Caki2 (cell line): ENCODE measurements at regions not wholly inside any gene's neighbourhood (a gene's known extent, or its start where the extent isn't known, plus 50 kb on each side); places are given as distances from the start of the nearest gene placed in this dataset.
"Not testable (repeated sequence)": the region's sequence is repeated elsewhere in the genome, so short reads cannot be mapped to it uniquely, and the experiment has no call there.

Source experiments
- DNase-seq: peaks from one replicate; pipeline ENCODE4 v3.0.0-alpha.2; 2015; ENCODE audit warnings: low read depth
- in situ Hi-C: cut with HindIII; loops from 2 replicates; pipeline ENCODE4 v1.10.0; 2016; ENCODE audit warnings: low sequenced_read_pairs, low pct_unique_long_range_greater_than_20kb, mixed read lengths

- DNase-seq, result no peak
- in situ Hi-C loops, result no loop called here
These were observed 115.0 kb downstream of the ADAM29 start for GRCh38 chr4:175033162-175033561.

GRCh38 chr4:175034007-175034406 lies 115.8 kb downstream of the ADAM29 start:
- in situ Hi-C loops, result no loop called here
- DNase-seq, result no peak

DNA sequence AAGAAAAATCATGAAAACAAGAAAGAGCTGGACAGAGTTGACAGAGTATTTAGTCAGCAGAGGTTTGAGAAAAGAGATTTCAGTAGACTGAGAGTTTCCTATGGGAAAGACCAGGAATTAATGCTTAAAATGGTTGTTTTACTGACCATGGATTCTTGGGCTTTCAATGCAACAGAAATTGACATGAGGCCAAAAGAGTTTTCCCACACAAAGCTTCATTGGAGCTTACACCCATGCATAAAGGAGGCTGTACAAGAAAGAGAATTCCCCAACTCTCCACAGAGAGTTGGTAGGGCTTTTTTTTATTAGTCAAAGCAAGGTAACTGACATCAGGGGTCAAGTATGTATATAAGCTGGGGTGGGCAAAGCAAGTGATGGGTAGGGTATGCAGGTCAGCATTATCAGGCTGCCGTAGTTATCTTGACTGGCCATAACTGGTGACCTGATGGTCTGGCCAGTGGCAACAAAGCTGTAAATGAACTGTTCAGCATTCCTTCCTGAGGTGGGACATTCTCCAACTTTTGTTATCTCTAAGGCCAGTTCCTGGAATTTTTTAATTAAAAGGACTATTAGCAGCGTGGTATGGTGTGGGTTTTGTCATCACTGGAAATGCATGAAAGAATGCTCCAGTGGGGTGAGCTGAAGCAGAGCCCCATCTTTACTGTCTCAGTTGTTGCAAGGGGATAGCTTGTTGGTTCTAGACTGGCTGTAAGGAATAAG lies 117.0 kb downstream of the ADAM29 start:
- in situ Hi-C loops, result no loop called here
- DNase-seq, result peak; percentile 8

GRCh38 chr4:175035905-175036304 lies 117.7 kb downstream of the ADAM29 start:
- peak; percentile 10 for DNase-seq

GRCh38 chr4:175048111-175048784 lies 130.1 kb downstream of the ADAM29 start:
- in situ Hi-C loops, result no loop called here
- DNase-seq, result no peak

More at GRCh38 chr4:175035905-175036304, 117.7 kb downstream of the ADAM29 start:
- in situ Hi-C loops, result no loop called here

DNA sequence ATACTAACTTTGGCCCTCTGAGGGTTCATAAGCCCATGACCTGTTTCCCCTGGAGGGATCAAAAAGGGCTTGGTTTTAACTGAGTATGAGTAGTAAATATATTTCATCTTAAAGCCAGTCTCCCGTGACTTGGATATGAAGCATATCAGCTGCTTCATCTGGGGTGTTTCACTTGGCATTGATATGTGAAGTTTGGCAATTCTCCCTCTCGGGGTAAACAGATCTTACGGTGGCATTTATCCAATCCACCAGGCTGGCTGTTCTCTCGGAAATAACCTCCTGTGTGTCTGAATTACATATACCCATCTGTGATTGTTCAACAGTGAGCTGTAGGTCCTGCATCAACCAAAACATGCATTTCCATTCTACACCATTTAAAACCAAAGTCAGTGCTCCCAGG lies 130.7 kb downstream of the ADAM29 start:
- no peak for DNase-seq
- in situ Hi-C loops, result no loop called here

DNA sequence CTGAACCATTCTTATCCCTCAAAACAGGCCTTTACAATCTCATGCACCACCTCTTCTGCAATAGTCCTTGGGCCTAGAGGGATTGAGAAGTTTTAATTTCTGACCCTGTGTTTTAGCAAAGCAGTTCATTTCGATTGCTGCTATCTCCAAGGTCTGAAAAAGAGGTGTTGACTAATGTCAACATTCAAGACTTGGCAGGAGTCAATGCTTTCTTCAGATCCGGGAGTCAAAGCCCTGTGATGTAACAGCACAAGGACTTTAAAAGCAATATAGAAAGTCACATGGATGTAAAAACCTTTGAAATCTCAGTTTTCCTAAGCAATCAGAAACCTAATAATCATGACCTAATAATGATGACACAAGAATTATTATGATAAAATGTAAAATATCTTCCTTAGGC lies 133.8 kb downstream of the ADAM29 start:
- in situ Hi-C loops, result no loop called here
- DNase-seq, result no peak

DNA sequence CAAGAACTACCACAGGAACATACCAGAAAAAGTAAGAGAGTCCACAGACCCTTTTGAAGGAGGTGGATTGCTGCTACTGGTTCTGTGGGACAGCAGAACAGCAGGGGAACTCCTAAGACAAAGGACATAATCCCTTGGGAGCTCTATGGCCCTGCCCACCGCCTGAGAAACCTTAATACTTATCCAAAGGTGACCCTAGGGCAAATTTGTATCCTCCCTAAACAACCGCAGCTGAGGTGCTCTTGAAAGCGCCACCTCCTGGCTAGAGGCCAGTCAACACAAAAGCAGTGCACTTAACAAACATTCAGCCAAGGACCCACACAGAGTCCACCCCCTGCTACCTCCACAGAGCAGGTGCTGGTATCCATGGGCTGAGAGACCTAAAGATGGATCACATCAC lies 136.8 kb downstream of the ADAM29 start:
- DNase-seq, result no peak
- in situ Hi-C loops, result no loop called here

DNA sequence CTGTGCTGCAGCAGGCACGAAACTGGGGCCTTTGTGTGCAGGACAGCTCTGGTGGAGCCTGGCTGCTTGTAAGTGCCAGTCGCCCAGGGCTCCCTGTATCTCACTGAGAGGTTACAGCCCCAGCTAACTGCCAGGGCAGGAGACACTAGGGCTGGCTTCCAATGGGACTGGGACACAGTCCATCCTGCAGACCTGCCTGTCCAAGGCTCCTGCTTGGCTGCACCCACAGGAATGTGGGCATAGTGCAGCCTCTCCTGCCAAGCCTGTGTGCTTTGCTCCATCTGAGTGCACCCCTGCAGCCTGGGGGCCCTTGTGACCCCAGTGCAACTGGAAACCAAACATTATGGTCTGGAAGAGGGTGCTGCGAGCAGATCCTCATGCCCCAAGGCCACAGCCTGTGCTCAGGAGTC lies 144.0 kb downstream of the ADAM29 start:
- in situ Hi-C loops, result no loop called here
- DNase-seq, result no peak

DNA sequence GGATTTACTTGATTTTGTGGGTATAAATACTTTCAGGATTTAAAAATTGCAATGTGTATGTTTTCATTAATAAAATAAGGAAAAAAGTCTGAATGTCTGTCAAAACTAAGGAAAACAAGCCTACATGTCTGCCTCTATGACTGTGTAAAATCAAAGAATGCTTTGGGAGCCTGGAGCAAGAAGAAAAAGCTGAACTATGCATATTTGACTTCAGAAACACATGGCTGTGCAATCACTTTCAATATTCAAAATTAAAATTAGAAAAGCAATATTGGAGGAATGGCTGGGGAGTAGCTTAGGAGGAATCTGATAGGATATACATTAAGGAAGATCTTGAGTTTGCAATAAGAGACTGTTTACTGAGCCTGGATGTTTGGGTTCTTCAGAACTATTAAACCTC lies 147.1 kb downstream of the ADAM29 start:
- in situ Hi-C loops, result no loop called here
- DNase-seq, result no peak

DNA sequence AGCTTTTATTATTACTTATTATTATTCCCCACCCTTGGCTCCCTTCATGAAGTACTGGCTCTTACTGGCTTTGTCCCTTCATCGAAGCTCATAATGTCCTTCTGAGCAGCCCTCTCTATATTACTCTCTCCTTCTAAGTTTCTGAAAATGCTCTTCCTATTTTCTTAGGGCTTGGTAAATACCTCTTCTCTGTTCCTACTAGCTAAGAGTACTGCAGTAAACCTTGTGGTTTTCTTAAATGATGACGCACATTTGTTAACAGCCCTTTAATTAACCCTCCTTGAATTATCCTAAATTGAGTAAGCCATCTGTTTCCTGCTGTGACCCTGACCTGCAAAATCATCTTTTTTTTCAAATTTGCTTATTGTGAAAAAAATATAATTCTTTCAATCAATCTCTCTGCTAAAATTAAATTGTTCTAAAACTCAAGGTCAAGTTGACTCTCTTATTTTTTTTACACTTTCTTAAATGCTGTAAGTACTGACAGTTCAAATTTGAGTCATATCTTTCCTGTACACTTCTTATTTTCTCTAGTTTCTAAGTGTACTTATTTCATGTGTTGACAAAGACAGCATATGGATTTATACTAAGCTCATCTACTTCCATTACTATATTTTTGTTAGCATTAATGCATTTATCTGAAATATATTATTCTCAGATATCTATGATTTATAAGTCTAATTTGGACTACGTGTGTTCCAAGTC lies 148.9 kb downstream of the ADAM29 start:
- in situ Hi-C loops, result no loop called here
- DNase-seq, result no peak

- DNase-seq, result no peak
- in situ Hi-C loops, result no loop called here
These were observed 150.1 kb downstream of the ADAM29 start for GRCh38 chr4:175068266-175068665.

DNA sequence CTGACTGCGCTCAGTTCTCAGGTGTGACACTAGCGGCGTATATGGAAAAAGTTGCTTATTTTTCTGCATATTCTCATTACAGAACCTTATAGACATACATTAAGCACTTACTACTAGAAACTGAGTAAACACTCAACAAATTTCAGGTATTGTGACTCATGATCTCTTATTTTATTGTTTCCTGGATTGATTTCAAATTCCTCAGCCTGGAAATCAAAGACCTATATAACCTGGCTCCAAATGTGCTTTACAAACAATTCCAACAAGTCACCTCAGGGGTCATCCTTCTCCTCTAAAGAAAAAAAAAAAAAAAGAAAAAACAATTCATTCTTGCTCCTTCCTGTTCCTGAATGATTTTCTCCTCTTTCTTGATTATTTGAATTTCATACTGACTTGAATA lies 152.3 kb downstream of the ADAM29 start:
- DNase-seq, result no peak
- in situ Hi-C loops, result no loop called here

GRCh38 chr4:175071123-175071522 lies 153.0 kb downstream of the ADAM29 start:
- DNase-seq, result no peak
- in situ Hi-C loops, result no loop called here

DNA sequence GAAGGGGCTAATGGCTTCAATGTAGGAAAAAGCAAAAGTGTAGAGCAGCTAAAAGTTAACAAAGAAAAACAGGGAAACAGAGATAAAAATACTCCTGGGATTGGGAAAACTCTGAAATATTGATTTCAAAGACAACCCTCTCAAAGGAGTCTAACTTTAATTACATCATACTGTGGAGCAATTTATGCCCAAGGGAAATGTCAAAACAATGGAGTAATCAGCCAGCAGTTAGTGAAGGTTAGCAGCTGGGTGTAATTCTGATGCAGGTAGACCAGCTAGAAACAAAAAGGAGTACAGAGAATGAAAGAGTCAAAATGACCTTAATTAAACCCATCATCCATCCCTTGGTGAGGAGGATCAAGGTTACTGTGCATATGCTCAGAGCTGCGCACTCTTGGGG lies 169.0 kb downstream of the ADAM29 start:
- in situ Hi-C loops, result no loop called here
- no peak for DNase-seq

DNA sequence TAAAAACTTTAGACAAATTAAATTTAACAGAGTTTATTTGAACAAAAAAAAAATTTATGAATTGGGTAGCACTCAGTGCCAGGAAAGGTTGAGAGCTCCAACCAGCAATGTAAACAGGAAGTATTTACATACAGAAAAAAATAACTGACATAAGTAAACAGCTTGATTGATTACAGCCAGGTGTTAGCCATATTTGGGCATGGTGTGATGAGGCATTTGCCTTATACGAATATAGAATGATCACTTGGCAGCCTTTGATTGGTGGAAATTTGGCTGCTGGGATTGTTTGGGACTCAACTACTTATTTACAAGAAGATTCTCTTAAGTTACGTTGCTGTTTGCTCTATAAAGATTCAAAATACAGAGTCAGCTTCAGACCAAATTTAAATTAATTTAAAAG lies 172.0 kb downstream of the ADAM29 start:
- no peak for DNase-seq
- in situ Hi-C loops, result no loop called here

DNA sequence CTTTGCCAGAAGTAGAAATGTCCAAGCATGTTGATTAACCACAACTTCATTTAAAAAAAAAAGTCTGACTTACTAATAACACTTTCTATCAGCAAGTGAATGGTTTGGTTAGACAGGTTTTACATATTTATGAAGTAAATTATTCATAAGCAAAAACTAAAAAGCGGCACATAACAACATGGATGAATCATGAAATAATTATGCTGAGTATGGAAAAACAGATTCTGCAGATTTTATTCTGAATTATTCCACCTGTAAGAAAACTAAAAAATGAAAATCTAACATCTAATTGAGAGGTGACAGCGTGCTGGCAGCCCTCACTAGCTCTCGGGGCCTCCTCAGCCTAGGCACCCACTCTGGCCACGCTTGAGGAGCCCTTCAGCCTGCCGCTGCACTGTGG lies 173.5 kb downstream of the ADAM29 start:
- no peak for DNase-seq
- in situ Hi-C loops, result no loop called here

DNA sequence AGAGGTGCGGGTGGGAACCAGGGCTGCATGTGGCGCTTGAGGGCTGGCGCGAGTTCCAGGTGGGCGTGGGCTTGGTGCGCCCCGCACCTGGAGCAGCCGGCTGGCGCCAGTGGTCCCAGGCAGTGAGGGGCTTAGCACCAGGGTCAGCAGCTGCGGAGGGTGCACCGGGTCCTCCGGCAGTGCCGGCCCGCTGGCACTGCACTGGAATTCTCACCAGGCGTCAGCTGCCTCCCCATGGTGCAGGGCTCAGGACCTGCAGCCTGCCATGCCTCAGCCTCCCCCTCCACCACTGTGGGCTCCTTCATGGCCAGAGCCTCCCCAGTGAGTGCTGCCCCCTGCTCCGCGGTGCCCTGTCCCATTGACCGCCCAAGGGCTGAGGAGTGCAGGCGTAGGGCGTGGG lies 174.0 kb downstream of the ADAM29 start:
- in situ Hi-C loops, result no loop called here
- DNase-seq, result no peak

- in situ Hi-C loops, DNase-seq: not testable (repeated sequence)
These were observed 174.9 kb downstream of the ADAM29 start for GRCh38 chr4:175093055-175093454.
